ENCODE measurements at regions not wholly inside any gene's neighbourhood (a gene's known extent, or its start where the extent isn't known, plus 50 kb on each side); places are given as distances from the start of the nearest gene placed in this dataset.
A peak's percentile ranks its signal among the peaks of the same experiment; 100 is the strongest.

DNA sequence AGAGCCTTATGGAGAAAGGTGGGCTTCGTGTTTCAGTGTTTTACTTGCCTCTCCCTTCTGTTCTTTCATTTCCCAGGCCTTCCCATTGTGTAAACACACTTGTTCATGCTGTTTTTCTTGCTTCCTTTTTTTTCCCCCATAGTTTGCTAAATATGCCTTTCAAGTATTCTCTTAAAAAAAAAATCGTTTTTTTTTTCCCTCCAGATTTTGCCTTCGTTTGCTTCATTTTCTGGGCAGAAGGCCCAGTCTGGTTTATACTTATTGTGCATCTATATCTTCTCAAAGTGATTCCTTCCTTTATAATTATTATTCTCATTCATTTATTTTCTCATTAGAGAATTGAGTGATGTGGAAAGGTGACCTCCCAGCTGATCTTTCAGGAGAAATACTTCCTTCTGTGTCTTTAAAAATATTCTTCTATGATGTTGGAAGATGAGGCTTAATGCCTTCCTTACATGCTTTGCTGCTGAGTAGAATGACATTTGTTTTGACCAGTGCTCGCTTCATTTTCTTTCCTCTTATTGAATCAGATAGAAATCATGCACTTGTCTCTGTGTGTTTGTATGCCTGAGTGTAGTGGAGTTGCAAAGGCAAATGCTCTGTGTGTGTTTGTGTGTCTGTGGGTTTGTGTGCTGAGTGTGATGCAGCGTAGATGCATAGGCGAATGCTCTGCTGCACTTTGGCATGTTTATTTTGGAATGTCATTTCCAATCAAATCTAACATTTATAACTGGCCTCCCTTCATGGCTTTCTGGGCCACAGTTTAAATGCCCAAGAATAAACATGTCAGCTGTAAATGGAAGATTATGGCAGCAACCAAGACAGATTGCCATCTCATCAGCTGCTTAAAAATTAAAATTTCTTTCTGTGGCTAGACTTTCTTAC is 591.4 kb downstream of the FGF9 start:
- no peak for DNase-seq

DNA sequence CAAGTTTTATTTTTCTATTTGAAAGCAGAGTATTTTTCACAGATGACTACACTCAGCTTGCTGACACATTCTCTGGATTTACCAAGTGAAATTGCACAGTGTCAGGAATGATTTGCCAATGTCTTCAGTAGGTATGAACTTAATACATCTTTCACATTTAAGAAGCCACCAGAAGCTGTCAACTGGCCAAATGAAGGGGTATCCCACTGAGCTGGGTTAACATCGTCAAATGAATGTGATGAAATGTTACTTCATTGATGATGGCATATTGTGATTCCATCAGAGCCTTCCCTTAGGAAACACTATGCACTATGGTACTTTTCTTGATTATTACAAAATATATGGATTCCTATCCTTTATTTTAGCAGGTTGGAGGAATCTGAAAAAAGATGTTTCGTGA is 592.3 kb downstream of the FGF9 start:
- no peak for DNase-seq

DNA sequence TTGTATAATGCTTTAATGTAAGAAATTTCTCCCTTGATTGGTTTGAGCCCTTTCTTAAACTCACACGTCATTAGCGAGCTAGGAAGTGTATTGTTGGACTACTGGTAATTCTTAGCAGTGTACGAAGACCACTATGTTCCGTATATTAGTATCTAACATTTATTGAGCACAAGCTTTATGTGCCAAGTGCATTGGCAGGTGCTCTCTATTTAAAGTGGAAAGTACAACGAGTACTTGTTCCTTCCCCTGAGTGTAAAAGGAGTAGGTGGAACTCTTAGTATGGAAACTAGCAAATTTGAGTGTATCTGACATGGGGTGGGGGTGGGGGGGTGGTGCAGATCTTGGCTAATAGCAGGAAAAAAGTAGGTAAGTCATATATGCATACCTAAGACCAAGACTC is 594.7 kb downstream of the FGF9 start:
- no peak for DNase-seq

DNA sequence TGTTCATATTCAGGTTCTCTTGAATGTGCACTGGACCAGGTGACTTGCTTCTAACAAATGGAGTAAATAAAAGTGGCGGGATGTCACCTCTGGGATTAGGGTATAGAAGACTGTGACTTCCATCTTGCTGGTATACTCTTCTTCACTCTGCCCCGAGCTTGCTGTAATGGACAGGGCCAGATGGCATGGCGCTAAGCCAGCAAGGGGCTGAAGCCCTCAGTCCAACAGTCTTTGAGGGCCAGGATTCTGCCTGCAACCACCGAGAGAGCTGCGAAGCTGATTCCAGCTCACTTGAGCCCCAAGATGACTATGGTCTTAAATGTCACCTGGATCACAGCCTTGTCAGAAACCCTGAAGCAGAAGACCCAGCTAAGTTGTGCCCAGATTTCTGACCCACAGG is 600.0 kb downstream of the FGF9 start:
- DNase-seq: peak in 1 of 2 experiments; percentile 20

DNA sequence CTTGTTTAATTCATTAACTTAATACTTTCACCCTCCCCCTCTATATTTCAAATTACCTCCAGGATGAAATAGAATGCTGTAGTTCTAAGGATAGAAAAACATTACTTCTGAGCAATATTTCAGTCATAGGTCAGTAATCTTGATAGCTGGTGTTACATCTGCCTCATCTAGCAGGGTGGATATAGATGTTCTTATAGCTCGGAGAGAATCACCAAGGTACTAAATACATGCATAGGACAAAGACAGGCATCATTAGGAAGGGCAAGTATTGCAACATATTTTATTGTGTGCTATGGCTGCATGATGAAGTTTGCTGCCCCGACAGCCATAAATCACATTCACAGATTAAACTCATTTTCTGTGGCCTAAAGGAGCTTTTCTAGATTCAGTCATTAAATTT is 601.0 kb downstream of the FGF9 start:
- DNase-seq: no peak

DNA sequence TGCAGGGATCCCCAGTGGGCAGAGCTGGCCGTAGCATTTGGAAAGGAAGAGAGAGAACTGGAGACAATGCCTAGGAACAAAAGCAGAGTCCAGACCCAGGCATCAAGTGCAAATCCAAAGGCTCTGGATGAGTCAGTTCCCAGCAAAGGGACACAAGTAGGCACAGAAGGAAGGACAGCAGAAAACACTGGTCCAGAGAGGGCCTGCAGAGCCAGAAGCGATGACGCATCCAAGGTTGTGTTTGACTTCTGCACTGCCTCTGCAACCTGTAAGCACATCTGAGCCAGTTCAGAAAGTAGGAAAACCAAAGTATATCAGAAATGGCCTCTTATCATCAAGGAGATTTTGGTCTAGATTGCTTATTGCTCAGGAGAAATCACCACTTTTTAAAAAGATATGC is 604.5 kb downstream of the FGF9 start:
- DNase-seq: no peak

- DNase-seq: peak in 1 of 2 experiments; percentile 36
Observed at GRCh38 chr13:22276616-22277015, 605.7 kb downstream of the FGF9 start.

- peak in 1 of 2 experiments; percentile 68 for DNase-seq
Observed at GRCh38 chr13:22278336-22278929, 607.6 kb downstream of the FGF9 start.

DNA sequence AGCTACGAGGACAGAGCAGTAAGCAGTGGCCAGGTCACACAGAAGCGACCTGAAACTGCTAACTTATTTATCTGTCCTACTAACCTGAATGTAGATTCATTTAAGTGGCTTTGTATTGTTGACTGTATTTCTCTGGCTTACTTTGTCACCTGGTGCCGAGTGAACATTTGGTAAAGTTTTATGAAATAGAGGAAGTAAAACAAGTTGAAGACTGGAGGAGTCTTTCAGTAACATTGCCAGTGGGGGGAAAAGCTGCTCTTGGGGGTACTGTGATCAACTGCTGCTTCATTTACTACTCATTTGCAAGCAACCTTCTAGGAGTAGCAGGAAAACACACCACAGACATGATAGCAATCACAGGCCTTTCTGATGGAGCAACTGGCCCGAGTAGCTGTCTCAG is 615.0 kb downstream of the FGF9 start:
- no peak for DNase-seq

- peak in 1 of 2 experiments; percentile 22 for DNase-seq
Observed at GRCh38 chr13:22286338-22286737, 615.5 kb downstream of the FGF9 start.

DNA sequence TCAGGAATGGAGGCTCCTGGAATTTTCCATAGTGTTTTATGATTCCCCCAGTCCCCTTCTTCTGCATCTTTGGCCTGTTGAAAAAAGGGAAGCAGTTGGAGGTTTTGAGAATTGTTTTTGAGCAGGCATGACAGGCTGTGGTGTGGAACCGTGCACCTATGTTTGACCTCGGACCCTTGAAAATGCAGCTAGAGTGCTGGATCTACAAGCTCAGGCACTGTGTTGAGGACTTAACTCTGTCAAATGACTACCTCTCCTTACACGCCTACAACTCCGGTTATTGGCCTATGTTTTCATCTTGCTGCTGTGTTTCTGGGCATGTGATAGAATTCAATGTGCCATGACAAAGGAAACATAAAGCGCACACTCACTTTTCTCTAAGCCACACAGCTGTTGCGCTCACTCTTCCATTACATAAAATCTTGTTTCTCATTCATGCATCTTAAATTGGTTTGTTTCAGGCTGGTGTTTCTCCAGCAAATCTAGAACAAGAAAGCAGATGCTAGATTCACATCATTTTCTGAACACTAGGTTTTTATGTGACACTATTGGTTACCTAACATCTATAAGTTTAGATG is 616.6 kb downstream of the FGF9 start:
- DNase-seq: no peak

- no peak for DNase-seq
Observed at GRCh38 chr13:22288496-22288895, 617.6 kb downstream of the FGF9 start.

DNA sequence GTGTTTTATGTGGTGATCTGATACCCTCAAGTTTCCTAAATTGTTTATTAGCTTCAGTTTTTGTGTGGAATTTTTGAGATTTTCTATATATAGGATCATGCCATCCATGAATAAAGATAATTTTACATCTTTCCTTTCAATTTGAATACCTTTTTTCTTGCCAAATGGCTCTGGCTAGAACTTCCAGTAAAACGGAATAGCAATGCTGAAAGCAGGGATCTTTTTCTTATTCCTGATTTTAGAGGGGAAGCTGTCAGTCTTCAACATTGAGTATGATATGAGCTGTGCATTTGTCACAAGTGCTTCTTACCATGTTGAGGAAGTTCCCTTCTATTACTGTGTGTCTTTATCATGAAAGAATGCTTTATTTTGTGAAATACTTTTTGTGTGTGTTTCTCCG is 618.8 kb downstream of the FGF9 start:
- no peak for DNase-seq

- no peak for DNase-seq
Observed at GRCh38 chr13:22298530-22298929, 627.7 kb downstream of the FGF9 start.

DNA sequence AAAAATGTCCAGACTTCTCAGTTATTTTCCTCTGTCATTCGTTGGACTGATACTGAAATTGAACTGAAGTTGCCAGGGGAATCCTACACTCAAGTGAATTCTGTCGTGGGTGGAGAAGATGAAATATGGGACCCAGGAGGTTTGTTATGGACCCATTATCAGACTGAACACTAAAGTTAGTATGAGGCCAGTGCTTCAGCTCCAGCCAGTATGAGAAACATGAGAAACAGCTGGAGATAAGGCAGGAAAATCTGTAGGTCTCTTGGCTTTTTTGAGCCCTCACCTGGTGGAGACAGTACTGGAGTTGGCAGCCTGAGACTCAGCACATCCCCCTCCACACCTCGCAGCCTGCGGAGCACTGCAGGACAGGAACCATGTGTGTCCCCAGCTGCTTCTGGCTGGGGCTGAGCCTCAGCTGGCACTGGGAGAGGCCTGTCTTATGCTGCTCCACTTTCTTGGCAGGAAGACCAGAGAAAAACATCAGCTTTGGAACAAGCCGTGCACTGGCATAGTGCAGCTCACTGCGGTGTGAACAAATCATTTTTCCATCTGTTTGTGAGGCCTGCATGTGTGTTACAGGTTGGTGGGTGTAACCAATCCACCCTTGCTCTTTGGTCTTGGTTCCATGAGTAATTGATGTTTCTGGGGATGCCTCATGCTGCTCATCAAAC is 641.0 kb downstream of the FGF9 start:
- peak in 1 of 2 experiments; percentile 67 for DNase-seq

GRCh38 chr13:22312405-22312803 is 641.5 kb downstream of the FGF9 start:
- DNase-seq: no peak

DNA sequence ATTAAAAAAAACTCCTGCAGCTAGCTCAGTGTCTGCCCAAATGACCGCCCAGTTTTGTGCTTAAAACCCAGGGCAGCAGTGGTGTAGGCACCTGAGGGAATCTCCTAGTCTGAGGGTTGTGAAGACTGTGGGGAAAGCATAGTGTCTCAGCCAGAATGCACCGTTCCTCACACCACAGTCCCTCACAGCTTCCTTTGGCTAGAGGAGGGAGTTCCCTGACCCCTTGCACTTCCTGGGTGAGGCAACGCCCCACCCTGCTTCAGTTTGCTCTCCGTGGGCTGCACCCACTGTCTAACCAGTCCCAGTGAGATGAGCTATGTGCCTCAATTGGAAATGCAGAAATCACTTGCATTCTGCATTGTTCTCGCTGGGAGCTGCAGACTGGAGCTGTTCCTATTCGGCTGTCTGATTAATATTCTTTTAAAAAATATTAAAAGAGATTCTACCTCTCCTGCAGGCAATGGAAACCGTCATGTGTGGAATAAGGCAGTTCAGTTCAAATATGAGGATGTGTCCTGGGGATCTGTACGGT is 645.7 kb downstream of the FGF9 start:
- DNase-seq: no peak

GRCh38 chr13:22320991-22321390 is 650.1 kb downstream of the FGF9 start:
- DNase-seq: peak in 1 of 2 experiments; percentile 15

DNA sequence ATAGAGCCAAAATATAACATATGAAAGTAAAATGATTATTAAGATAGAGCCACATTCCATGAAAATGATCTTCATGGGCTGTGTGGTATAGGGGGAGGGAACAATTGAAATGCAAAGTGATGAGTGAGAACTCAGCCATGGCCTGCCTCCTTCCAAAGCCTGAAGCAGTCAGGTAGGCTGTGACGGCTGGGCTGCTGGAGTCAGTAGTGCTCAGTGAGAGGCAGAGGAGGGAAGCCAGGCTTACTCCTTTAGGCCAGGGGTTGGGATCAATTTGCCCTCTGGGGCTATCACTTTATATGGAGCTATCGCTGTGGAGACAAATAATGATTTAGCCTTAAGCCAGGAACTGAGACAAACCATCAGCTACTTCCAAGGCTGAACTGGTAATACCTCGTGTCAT is 654.9 kb downstream of the FGF9 start:
- no peak for DNase-seq

DNA sequence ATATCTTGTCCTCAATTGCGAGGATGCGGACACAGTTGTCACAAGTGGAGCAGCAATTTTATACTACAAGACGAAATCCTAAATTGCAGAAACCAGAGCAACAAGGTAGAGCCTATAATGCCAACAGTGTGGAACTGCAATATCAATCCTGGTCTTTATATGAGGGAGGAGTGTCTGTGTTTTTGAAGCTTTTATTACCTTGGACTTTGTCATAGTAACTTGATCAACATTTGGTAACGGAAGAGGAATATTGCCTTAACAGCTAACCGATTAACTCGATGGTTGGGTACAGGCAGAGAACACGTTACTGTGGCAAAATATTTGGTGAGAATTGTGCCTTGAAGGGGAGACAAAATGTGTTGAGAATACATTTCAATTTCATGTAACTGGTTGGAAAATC is 661.5 kb downstream of the FGF9 start:
- DNase-seq: no peak

DNA sequence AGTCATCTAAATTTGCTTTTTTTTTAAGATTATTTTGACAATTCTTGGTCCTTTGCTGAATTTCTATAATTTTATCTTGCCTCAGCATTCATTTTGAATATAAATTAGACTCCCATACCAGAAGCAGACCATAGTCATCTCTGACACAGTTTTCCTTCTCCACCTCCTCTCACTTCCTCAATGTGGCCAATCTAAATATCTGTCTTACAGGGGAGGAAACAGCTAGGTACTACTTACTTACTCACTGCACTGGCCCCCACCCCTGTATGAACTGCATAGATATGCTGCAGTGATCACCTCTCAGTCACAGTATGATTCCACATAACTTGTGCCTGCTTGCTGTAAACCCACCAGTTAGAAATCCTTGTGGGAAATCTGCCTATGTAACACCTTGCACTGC is 665.6 kb downstream of the FGF9 start:
- DNase-seq: no peak

GRCh38 chr13:22357132-22357531 is 686.3 kb downstream of the FGF9 start:
- no peak for DNase-seq

DNA sequence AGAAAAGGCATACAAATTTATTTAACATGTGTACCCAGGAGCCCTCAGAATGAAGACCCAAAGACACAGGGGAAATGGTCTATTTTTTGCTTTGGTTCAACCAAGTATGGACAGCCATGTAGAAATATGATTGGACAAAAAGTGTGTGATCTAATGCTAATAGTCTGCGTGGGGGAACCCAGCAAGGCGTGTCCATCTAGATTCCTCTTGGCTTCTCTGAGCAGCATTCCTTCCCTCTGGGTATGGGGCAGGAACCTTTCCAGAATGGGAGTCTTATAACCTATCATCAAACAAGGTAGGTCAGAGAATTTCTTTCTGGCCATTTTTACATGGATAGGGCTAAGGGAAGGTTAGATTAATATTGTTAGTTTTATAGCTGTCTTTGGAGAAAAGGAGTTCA is 698.2 kb downstream of the FGF9 start:
- DNase-seq: no peak
